Tibial artery (tissue), 4 donors: ENCODE measurements at regions not wholly inside any gene's neighbourhood (a gene's known extent, or its start where the extent isn't known, plus 50 kb on each side); places are given as distances from the start of the nearest gene placed in this dataset.

Source experiments
- DNase-seq, 2 donors: peaks; one replicate each; pipeline ENCODE4 v3.0.0-alpha.2; 2019
- H3K27ac ChIP-seq, 2 donors: fragments of 200-600 bp; sonication (generic) in 1 of 2; 1 replicate in 1 of 2; 2 replicates in 1 of 2; pipeline ENCODE4 v1.5.1; 2018 to 2019; ENCODE audit warnings: mild to moderate bottlenecking in 1 of 2
- H3K27me3 ChIP-seq, 2 donors: fragments of 200-600 bp; sonication (generic) in 1 of 2; one replicate each; pipeline versions ENCODE4 v1.5.1 to v1.6.0; 2016 to 2019
- H3K36me3 ChIP-seq, 3 donors: fragments of 200-600 bp; sonication (generic) in 2 of 3; one replicate each; pipeline ENCODE4 v1.5.1; 2016 to 2019; ENCODE audit warnings: mild to moderate bottlenecking in 2 of 3
- H3K4me1 ChIP-seq, 4 donors: fragments of 200-600 bp; sonication (generic) in 2 of 4; 1 replicate in 3 of 4; 2 replicates in 1 of 4; pipeline ENCODE4 v1.5.1; 2016 to 2019
- H3K4me3 ChIP-seq, 2 donors: fragments of 200-600 bp; sonication (generic) in 1 of 2; 1 replicate in 1 of 2; 2 replicates in 1 of 2; pipeline ENCODE4 v1.5.1; 2018 to 2019; ENCODE audit warnings: mild to moderate bottlenecking in 2 of 2
- H3K9me3 ChIP-seq, 3 donors: fragments of 200-600 bp; sonication (generic) in 1 of 3; one replicate each; pipeline ENCODE4 v1.5.1; 2016 to 2019
- intact Hi-C: fragments of 100-400 bp; cut with DNase I; formaldehyde crosslinking; loops from one replicate; pipeline ENCODE4 v1.15.0; 2023; ENCODE audit warnings: low total_unique reads
- TF ChIP-seq, protein P1 (sequence below), 2 experiments: fragments of 200-600 bp in 1 of 2; fragments of 450-650 bp in 1 of 2; IDR thresholded peaks; one replicate each; pipeline ENCODE4 v1.5.1; 2017 to 2019; ENCODE audit warnings: antibody characterized with exemption in 2 of 2, mild to moderate bottlenecking in 1 of 2, moderate library complexity in 1 of 2

DNA sequence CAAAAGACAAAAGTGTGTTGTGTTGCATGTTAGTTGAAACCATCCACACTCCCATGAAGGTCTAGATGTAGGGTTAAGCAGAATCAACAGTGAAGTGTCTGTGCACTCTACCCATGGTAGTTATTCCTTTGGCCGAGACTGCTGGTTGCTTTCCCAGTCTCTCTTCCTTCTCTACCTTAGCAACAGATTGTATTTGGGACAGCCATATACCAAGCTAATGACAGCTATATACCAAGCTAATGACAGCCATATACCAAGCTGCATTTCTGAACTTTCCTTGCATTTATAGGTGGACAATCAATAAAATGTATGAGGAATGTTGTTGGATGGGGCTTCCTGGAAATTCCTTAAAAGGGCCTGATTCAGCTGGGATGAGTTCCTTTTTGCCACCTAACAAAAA lies 80.5 kb upstream of the ENPEP start:
- no peaks in the 10 kb centered on the region for H3K36me3 ChIP-seq
- intact Hi-C loops = no loop called here
- H3K27me3 ChIP-seq = no peaks in the 10 kb centered on the region
- DNase-seq = no peak
- H3K9me3 ChIP-seq = no peaks in the 10 kb centered on the region
- TF ChIP-seq, protein P1, sequence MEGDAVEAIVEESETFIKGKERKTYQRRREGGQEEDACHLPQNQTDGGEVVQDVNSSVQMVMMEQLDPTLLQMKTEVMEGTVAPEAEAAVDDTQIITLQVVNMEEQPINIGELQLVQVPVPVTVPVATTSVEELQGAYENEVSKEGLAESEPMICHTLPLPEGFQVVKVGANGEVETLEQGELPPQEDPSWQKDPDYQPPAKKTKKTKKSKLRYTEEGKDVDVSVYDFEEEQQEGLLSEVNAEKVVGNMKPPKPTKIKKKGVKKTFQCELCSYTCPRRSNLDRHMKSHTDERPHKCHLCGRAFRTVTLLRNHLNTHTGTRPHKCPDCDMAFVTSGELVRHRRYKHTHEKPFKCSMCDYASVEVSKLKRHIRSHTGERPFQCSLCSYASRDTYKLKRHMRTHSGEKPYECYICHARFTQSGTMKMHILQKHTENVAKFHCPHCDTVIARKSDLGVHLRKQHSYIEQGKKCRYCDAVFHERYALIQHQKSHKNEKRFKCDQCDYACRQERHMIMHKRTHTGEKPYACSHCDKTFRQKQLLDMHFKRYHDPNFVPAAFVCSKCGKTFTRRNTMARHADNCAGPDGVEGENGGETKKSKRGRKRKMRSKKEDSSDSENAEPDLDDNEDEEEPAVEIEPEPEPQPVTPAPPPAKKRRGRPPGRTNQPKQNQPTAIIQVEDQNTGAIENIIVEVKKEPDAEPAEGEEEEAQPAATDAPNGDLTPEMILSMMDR (IDR thresholded peaks at IDR 0.05) = no peak
- H3K4me1 ChIP-seq = no peaks in the 10 kb centered on the region
- H3K27ac ChIP-seq = no peak overlapping the region
- no peak overlapping the region for H3K4me3 ChIP-seq

DNA sequence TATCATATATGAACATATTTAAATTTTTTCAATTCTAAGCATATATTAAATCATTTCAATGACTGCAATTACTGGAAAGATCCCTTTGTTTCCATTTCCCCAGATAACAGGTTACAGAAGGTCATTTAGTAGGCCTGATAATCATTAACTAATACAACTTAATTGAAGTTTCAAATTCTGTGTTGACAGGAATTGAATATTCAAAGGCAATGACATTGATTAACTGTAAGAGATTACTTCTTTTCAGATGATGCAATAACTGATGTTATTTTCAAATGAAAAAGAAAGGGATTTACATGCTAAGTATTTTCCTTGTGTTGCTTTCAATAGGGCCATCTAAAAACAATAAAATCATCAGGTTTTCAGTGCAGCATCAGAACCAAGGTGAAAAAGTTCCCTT lies 81.1 kb upstream of the ENPEP start:
- H3K4me1 ChIP-seq = no peaks in the 10 kb centered on the region

DNA sequence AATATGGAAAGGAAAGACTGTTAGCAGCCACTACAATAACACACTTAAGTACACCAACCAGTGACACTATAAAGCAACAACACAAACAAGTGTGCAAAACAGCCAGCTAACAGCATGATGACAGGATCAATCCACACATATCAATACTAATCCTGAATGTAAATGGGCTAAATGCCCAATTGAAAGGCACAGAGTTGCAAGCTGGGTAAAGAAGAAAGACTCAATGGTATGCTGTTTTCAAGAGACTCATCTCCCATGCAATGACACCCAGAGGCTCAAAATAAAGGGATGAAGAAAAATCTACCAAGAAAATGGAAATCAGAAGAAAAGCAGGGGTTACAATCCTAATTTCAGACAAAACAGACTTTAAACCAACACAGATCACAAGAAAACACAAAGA lies 94.2 kb upstream of the ENPEP start:
- H3K9me3 ChIP-seq = peaks cover 0 to 5% (median 0%) of the 10 kb centered on the region in 3 donors
- no peak for DNase-seq
- H3K27me3 ChIP-seq = no peaks in the 10 kb centered on the region
- no peak overlapping the region for H3K4me3 ChIP-seq
- no peaks in the 10 kb centered on the region for H3K4me1 ChIP-seq
- TF ChIP-seq, protein P1 (IDR thresholded peaks at IDR 0.05) = no peak
- intact Hi-C loops = no loop called here
- no peak overlapping the region for H3K27ac ChIP-seq
- H3K36me3 ChIP-seq = no peaks in the 10 kb centered on the region

More for the DNA sequence above, 81.1 kb upstream of the ENPEP start:
- Histone ChIP-seq H3K9me3 (no peaks in the 10 kb centered on the region), H3K27ac (no peak overlapping the region), H3K4me3 (no peak overlapping the region), H3K36me3 (no peaks in the 10 kb centered on the region), H3K27me3 (no peaks in the 10 kb centered on the region)
- intact Hi-C loops = no loop called here
- TF ChIP-seq, protein P1 (IDR thresholded peaks at IDR 0.05) = no peak
- no peak for DNase-seq

DNA sequence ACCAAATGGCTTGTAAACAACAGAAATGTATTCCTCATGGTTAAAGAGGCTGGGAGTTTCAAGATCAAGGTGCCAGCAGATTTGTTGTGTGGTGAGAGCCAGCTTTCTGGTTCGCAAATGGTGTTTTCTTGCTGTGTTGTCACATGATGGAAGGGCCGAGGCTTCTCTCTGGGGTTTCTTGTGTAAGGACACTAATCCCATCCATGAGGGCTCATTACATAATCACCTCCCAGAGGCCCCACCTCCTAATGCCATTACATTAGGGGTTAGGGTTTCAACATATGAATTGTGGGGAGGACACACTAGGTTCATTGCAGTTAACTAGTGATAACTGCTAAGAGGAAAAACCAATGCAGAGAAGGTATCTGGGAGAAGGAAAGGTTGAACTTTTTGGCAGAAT lies 103.5 kb upstream of the ENPEP start:
- H3K4me1 ChIP-seq = no peaks in the 10 kb centered on the region
- no peak overlapping the region for H3K27ac ChIP-seq
- no peak overlapping the region for H3K4me3 ChIP-seq
- intact Hi-C loops = no loop called here
- H3K36me3 ChIP-seq = no peaks in the 10 kb centered on the region
- no peaks in the 10 kb centered on the region for H3K9me3 ChIP-seq
- DNase-seq = no peak
- TF ChIP-seq, protein P1 (IDR thresholded peaks at IDR 0.05) = no peak
- H3K27me3 ChIP-seq = no peaks in the 10 kb centered on the region

DNA sequence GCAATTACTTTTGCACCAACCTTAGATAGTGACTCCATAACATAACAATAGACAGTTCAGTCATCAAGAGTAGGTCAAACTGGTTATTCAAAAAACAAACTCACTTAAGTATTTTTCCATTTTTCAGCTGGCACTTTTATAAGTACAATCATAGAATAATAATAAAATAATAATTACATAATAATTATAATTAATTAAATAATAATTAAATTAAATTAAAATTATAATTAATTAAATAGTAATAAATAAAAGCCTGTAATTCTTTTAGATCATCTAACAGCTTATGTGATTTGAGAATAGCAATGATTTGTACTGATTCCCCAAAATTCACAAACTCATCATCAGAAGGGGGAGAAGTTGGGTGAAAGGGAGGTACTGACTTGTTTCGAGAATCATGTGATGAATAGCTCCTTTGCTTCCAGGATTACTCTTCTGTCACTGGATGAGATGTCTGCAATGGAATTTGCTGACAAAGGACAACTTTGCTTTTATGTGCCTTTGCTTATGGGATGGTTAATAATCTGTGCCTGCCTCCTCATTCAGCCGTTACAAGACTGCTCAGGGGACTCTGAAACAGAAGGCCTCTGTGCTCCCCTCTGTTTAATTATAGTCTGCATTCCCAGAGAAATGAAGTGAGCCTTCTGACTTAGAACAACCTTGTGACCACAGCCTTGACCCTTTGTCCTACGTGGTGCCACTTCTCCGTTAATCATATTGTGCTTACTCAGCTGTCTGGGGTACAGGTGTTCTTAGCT lies 104.8 kb upstream of the ENPEP start:
- DNase-seq = no peak
- Histone ChIP-seq H3K27ac (no peak overlapping the region), H3K36me3 (no peaks in the 10 kb centered on the region), H3K4me3 (no peak overlapping the region), H3K9me3 (no peaks in the 10 kb centered on the region), H3K4me1 (no peaks in the 10 kb centered on the region), H3K27me3 (no peaks in the 10 kb centered on the region)
- intact Hi-C loops = no loop called here
- TF ChIP-seq, protein P1 (IDR thresholded peaks at IDR 0.05) = no peak
